HG03354 (cell line): ENCODE measurements at regions not wholly inside any gene's neighbourhood (a gene's known extent, or its start where the extent isn't known, plus 50 kb on each side); places are given as distances from the start of the nearest gene placed in this dataset.

ENCODE experiments used
- ATAC-seq: cut with Tn5 transposase; IDR thresholded peaks from one replicate; pipeline ENCODE4 v1.9.1; 2021; ENCODE audit warnings: mild to moderate bottlenecking; ENCODE audit not compliant: unreplicated experiment, poor library complexity, severe bottlenecking

GRCh38 chr21:26669215-26669764 is 96.2 kb upstream of the CYYR1 start:
- no peak for ATAC-seq

GRCh38 chr21:26659757-26660156 is 86.7 kb upstream of the CYYR1 start:
- no peak for ATAC-seq

- ATAC-seq: no peak
Observed at GRCh38 chr21:26659182-26659581, 86.1 kb upstream of the CYYR1 start.

- no peak for ATAC-seq
Observed at GRCh38 chr21:26655460-26655859, 82.4 kb upstream of the CYYR1 start.

- ATAC-seq: no peak
Observed at GRCh38 chr21:26653430-26653829, 80.3 kb upstream of the CYYR1 start.

GRCh38 chr21:26652854-26653253 is 79.8 kb upstream of the CYYR1 start:
- no peak for ATAC-seq

- no peak for ATAC-seq
Observed at GRCh38 chr21:26641062-26641461, 68.0 kb upstream of the CYYR1 start.

- ATAC-seq: no peak
Observed at GRCh38 chr21:26637201-26637745, 64.2 kb upstream of the CYYR1 start.

GRCh38 chr21:26635681-26636080 is 62.6 kb upstream of the CYYR1 start:
- no peak for ATAC-seq

- no peak for ATAC-seq
Observed at GRCh38 chr21:26632691-26633090, 59.6 kb upstream of the CYYR1 start.

GRCh38 chr21:26626187-26626586 is 53.1 kb upstream of the CYYR1 start:
- ATAC-seq: no peak

GRCh38 chr21:26624983-26625519 is 52.0 kb upstream of the CYYR1 start:
- ATAC-seq: no peak
